OCI-LY1 (cell line): ENCODE measurements at regions not wholly inside any gene's neighbourhood (a gene's known extent, or its start where the extent isn't known, plus 50 kb on each side); places are given as distances from the start of the nearest gene placed in this dataset.

Experiments
- H2AFZ ChIP-seq: fragments of 200-600 bp; sonication (generic), shearing (Covaris generic); 2 replicates; pipeline ENCODE4 v1.6.0; 2014; ENCODE audit warnings: antibody characterized with exemption, mild to moderate bottlenecking, low read length
- H3F3A ChIP-seq: fragments of 200-600 bp; sonication (generic), shearing (Covaris generic); 2 replicates; pipeline ENCODE4 v1.6.0; 2014; ENCODE audit warnings: mild to moderate bottlenecking, antibody characterized with exemption, low read length, moderate library complexity; ENCODE audit not compliant: insufficient read depth
- H3K27ac ChIP-seq: fragments of 200-600 bp; sonication (generic); 2 replicates; pipeline ENCODE4 v1.5.1; 2014; ENCODE audit warnings: low read length, mixed run types, mild to moderate bottlenecking, low read depth; ENCODE audit not compliant: poor library complexity, severe bottlenecking
- H3K27me3 ChIP-seq: fragments of 200-600 bp; sonication (generic); 2 replicates; pipeline ENCODE4 v1.6.0; 2014; ENCODE audit warnings: antibody characterized with exemption, mild to moderate bottlenecking, low read length, moderate library complexity; ENCODE audit not compliant: insufficient read depth
- H3K36me3 ChIP-seq: fragments of 200-600 bp; sonication (generic); 2 replicates; pipeline ENCODE4 v1.6.1; 2014; ENCODE audit warnings: mild to moderate bottlenecking, antibody characterized with exemption, low read length, moderate library complexity, mixed read lengths; ENCODE audit not compliant: insufficient read depth
- H3K4me1 ChIP-seq: fragments of 200-600 bp; sonication (generic); 2 replicates; pipeline ENCODE4 v1.5.1; 2014; ENCODE audit warnings: mild to moderate bottlenecking, low read length, moderate library complexity; ENCODE audit not compliant: insufficient read depth, severe bottlenecking
- H3K4me2 ChIP-seq: fragments of 200-600 bp; sonication (generic), shearing (Covaris generic); 2 replicates; pipeline ENCODE4 v1.6.1; 2014; ENCODE audit warnings: low read length
- H3K4me3 ChIP-seq: fragments of 200-600 bp; sonication (generic); 2 replicates; pipeline ENCODE4 v1.5.1; 2014; ENCODE audit warnings: low read length, low read depth, mild to moderate bottlenecking, mixed read lengths; ENCODE audit not compliant: poor library complexity, severe bottlenecking
- H3K79me2 ChIP-seq: fragments of 200-600 bp; shearing (Covaris generic); 2 replicates; pipeline ENCODE4 v1.6.1; 2016; ENCODE audit warnings: mixed run types, low read length, mixed read lengths; ENCODE audit not compliant: insufficient read depth
- H3K9ac ChIP-seq: fragments of 200-600 bp; sonication (generic), shearing (Covaris generic); 2 replicates; pipeline ENCODE4 v1.6.1; 2014; ENCODE audit warnings: mild to moderate bottlenecking, low read length, mixed read lengths
- H3K9me2 ChIP-seq: fragments of 200-600 bp; sonication (generic), shearing (Covaris generic); 2 replicates; pipeline ENCODE4 v1.6.1; 2014; ENCODE audit warnings: low read depth, mild to moderate bottlenecking, low read length, mixed read lengths
- H3K9me3 ChIP-seq: fragments of 200-600 bp; shearing (Covaris generic); 2 replicates; pipeline ENCODE4 v1.6.1; 2014; ENCODE audit warnings: low read length, mixed read lengths
- H4K20me1 ChIP-seq: fragments of 200-600 bp; sonication (generic), shearing (Covaris generic); 2 replicates; pipeline ENCODE4 v1.6.0; 2016; ENCODE audit warnings: mild to moderate bottlenecking, low read length; ENCODE audit not compliant: insufficient read depth
- EZH2 ChIP-seq: fragments of 200-600 bp; sonication (generic), shearing (Covaris generic); IDR thresholded peaks from 2 replicates; pipeline ENCODE4 v1.8.0; 2017; ENCODE audit warnings: borderline replicate concordance, mixed run types, mild to moderate bottlenecking, antibody characterized with exemption, low read length, moderate library complexity, mixed read lengths
- TF ChIP-seq, protein P1 (sequence below): fragments of 200-600 bp; sonication (generic), shearing (Covaris generic); IDR thresholded peaks from 2 replicates; pipeline ENCODE4 v1.5.1; 2017; ENCODE audit warnings: mild to moderate bottlenecking, antibody characterized with exemption, low read length, moderate library complexity, mixed read lengths

DNA sequence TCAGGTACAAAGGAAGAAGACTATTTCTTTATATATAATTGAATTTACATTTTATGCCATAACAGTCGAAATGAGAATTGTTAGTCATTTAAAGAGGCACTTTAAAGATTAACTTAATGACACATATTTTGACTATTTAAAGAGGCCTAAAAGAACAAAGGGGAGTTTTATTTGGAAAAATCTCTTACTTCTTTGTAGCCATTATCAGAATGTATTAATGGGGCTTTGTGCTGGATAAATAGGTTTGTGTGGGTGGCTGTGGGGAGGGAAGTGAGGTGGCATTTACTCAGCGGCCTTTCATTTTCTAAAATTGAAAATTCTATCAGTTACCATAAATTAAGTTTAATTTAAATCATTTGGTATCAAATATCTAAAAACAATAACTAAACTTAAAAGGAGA, 462.2 kb upstream of the CXADR start:
- Histone ChIP-seq H3K4me2 (no peak overlapping the region), H2AFZ (no peak overlapping the region), H3K9me2 (no peaks in the 10 kb centered on the region), H3K27ac (no peak overlapping the region), H3K4me1 (no peaks in the 10 kb centered on the region), H3K9ac (no peak overlapping the region), H3F3A (no peaks in the 10 kb centered on the region), H3K9me3 (no peaks in the 10 kb centered on the region), H3K27me3 (no peaks in the 10 kb centered on the region), H3K79me2 (no peaks in the 10 kb centered on the region), H3K4me3 (no peak overlapping the region), H4K20me1 (no peaks in the 10 kb centered on the region), H3K36me3 (no peaks in the 10 kb centered on the region)
- TF ChIP-seq, protein P1, sequence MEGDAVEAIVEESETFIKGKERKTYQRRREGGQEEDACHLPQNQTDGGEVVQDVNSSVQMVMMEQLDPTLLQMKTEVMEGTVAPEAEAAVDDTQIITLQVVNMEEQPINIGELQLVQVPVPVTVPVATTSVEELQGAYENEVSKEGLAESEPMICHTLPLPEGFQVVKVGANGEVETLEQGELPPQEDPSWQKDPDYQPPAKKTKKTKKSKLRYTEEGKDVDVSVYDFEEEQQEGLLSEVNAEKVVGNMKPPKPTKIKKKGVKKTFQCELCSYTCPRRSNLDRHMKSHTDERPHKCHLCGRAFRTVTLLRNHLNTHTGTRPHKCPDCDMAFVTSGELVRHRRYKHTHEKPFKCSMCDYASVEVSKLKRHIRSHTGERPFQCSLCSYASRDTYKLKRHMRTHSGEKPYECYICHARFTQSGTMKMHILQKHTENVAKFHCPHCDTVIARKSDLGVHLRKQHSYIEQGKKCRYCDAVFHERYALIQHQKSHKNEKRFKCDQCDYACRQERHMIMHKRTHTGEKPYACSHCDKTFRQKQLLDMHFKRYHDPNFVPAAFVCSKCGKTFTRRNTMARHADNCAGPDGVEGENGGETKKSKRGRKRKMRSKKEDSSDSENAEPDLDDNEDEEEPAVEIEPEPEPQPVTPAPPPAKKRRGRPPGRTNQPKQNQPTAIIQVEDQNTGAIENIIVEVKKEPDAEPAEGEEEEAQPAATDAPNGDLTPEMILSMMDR, result no peak
- no peak for TF ChIP-seq EZH2

DNA sequence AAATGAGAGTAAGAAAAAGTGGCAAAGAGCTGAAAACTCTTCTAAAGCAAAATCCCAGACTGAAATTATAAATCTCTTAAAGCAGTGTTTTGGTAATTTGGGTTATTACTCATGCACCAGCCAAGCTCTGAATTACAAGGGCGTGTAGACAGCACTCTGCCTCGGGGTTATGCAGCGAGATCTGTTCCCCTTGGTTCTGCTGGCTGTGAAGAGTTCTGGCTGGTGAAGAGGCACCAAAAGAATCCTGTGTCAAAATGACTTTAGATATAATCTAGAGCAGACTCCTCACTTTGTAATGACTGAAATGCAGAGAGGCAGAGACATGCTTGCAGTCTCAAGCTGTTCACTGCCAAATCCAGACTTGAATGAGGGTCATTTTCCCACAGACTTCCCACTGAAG, 461.8 kb upstream of the CXADR start:
- Histone ChIP-seq H3K9me2 (no peaks in the 10 kb centered on the region), H4K20me1 (no peaks in the 10 kb centered on the region), H3K4me3 (no peak overlapping the region), H3F3A (no peaks in the 10 kb centered on the region), H3K79me2 (no peaks in the 10 kb centered on the region), H3K9ac (no peak overlapping the region), H3K27ac (no peak overlapping the region), H3K27me3 (no peaks in the 10 kb centered on the region), H3K36me3 (no peaks in the 10 kb centered on the region), H3K4me1 (no peaks in the 10 kb centered on the region), H3K9me3 (no peaks in the 10 kb centered on the region), H3K4me2 (no peak overlapping the region), H2AFZ (no peak overlapping the region)
- no peak for TF ChIP-seq EZH2
- TF ChIP-seq, protein P1, result no peak

GRCh38 chr21:17053321-17053720, 459.5 kb upstream of the CXADR start:
- no peak overlapping the region for H3K9ac ChIP-seq
- no peaks in the 10 kb centered on the region for H3K79me2 ChIP-seq
- no peak overlapping the region for H2AFZ ChIP-seq
- H3K9me2 ChIP-seq, result no peaks in the 10 kb centered on the region
- no peak overlapping the region for H3K27ac ChIP-seq
- H3K9me3 ChIP-seq, result no peaks in the 10 kb centered on the region
- H3F3A ChIP-seq, result no peaks in the 10 kb centered on the region
- H3K27me3 ChIP-seq, result no peaks in the 10 kb centered on the region
- H3K4me3 ChIP-seq, result no peak overlapping the region
- no peak for TF ChIP-seq EZH2
- TF ChIP-seq, protein P1, result no peak
- H4K20me1 ChIP-seq, result no peaks in the 10 kb centered on the region
- H3K4me1 ChIP-seq, result no peaks in the 10 kb centered on the region
- no peak overlapping the region for H3K4me2 ChIP-seq
- H3K36me3 ChIP-seq, result no peaks in the 10 kb centered on the region
